ENCODE measurements at regions not wholly inside any gene's neighbourhood (a gene's known extent, or its start where the extent isn't known, plus 50 kb on each side); places are given as distances from the start of the nearest gene placed in this dataset.

GRCh38 chr10:128725531-128725930, 599.3 kb upstream of the MKI67 start:
- TF ChIP-seq CTCF (conservative IDR thresholded peaks at IDR 0.05) = no peak
- no peak overlapping the region for H3K27ac ChIP-seq

GRCh38 chr10:128727114-128727513, 600.9 kb upstream of the MKI67 start:
- no peak for TF ChIP-seq CTCF (conservative IDR thresholded peaks at IDR 0.05)
- no peak overlapping the region for H3K27ac ChIP-seq

- TF ChIP-seq CTCF (conservative IDR thresholded peaks at IDR 0.05) = no peak
- H3K27ac ChIP-seq = no peak overlapping the region
Measured at GRCh38 chr10:128729910-128730420, 603.7 kb upstream of the MKI67 start.

- no peak overlapping the region for H3K27ac ChIP-seq
- TF ChIP-seq CTCF (conservative IDR thresholded peaks at IDR 0.05) = no peak
Measured at GRCh38 chr10:128730922-128731321, 604.7 kb upstream of the MKI67 start.

- H3K27ac ChIP-seq = no peak overlapping the region
- TF ChIP-seq CTCF (conservative IDR thresholded peaks at IDR 0.05) = no peak
Measured at GRCh38 chr10:128734161-128734560, 607.9 kb upstream of the MKI67 start.

- peak overlapping the region; percentile 22; the same call in 1 of the 2 replicates for H3K27ac ChIP-seq
- TF ChIP-seq CTCF (conservative IDR thresholded peaks at IDR 0.05) = no peak
Measured at GRCh38 chr10:128734734-128735133, 608.5 kb upstream of the MKI67 start.

GRCh38 chr10:128735996-128736395, 609.8 kb upstream of the MKI67 start:
- peak overlapping the region; percentile 22; the same call in 1 of the 2 replicates for H3K27ac ChIP-seq
- TF ChIP-seq CTCF (conservative IDR thresholded peaks at IDR 0.05) = no peak
